ENCODE measurements at regions not wholly inside any gene's neighbourhood (a gene's known extent, or its start where the extent isn't known, plus 50 kb on each side); places are given as distances from the start of the nearest gene placed in this dataset.

DNA sequence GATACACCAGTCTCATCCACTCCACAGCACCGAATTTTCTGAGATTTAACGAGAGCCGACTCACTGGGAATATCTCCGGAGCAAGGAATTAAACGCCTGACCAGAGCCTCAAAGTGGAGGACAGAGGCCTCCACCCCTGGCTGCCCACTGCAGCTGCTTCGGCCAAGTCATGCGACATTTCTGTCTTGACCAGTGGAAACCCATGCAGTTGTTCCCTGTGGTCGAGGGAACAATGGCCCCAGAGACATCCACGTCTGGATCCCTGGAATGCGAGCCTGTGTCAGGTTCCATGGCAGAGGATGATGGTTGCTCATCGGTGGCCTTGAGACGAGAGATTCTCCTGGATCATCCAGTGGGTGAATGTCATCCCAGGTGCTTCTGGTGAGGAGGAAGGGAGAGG is 65.7 kb upstream of the INSIG1 start:
- no peaks in the 10 kb centered on the region for H3K36me3 ChIP-seq (ENCODE audit: control insufficient read depth in 4 of 4, insufficient read depth in 3 of 4, low read depth in 1 of 4, low read length in 3 of 4)
- WGBS, result 96% methylated on average over 12 of the region's 12 CpGs
- TF ChIP-seq JUND (IDR thresholded peaks at IDR 0.05), result no peak
- TF ChIP-seq RAD21 (IDR thresholded peaks at IDR 0.05), result no peak
- TF ChIP-seq, protein P1, sequence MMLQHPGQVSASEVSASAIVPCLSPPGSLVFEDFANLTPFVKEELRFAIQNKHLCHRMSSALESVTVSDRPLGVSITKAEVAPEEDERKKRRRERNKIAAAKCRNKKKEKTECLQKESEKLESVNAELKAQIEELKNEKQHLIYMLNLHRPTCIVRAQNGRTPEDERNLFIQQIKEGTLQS (IDR thresholded peaks at IDR 0.05), result no peak
- no peak for TF ChIP-seq TAF1 (conservative IDR thresholded peaks at IDR 0.05)
- TF ChIP-seq GABPA (IDR thresholded peaks at IDR 0.05 in 1 of 2, conservative IDR thresholded peaks at IDR 0.05 in 1 of 2), result no peak
- no peak for TF ChIP-seq HNF4G (IDR thresholded peaks at IDR 0.05)
- no peak for TF ChIP-seq HNF4A (conservative IDR thresholded peaks at IDR 0.05)
- TF ChIP-seq NR2F2 (IDR thresholded peaks at IDR 0.05), result no peak
- TF ChIP-seq, protein P2, sequence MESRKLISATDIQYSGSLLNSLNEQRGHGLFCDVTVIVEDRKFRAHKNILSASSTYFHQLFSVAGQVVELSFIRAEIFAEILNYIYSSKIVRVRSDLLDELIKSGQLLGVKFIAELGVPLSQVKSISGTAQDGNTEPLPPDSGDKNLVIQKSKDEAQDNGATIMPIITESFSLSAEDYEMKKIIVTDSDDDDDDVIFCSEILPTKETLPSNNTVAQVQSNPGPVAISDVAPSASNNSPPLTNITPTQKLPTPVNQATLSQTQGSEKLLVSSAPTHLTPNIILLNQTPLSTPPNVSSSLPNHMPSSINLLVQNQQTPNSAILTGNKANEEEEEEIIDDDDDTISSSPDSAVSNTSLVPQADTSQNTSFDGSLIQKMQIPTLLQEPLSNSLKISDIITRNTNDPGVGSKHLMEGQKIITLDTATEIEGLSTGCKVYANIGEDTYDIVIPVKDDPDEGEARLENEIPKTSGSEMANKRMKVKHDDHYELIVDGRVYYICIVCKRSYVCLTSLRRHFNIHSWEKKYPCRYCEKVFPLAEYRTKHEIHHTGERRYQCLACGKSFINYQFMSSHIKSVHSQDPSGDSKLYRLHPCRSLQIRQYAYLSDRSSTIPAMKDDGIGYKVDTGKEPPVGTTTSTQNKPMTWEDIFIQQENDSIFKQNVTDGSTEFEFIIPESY (IDR thresholded peaks at IDR 0.05), result no peak
- TF ChIP-seq FOXA2 (IDR thresholded peaks at IDR 0.05), result no peak
- TF ChIP-seq CTCF (IDR thresholded peaks at IDR 0.05; ENCODE audit: low read depth, low read length, missing input control), result no peak
- TF ChIP-seq, protein P3, sequence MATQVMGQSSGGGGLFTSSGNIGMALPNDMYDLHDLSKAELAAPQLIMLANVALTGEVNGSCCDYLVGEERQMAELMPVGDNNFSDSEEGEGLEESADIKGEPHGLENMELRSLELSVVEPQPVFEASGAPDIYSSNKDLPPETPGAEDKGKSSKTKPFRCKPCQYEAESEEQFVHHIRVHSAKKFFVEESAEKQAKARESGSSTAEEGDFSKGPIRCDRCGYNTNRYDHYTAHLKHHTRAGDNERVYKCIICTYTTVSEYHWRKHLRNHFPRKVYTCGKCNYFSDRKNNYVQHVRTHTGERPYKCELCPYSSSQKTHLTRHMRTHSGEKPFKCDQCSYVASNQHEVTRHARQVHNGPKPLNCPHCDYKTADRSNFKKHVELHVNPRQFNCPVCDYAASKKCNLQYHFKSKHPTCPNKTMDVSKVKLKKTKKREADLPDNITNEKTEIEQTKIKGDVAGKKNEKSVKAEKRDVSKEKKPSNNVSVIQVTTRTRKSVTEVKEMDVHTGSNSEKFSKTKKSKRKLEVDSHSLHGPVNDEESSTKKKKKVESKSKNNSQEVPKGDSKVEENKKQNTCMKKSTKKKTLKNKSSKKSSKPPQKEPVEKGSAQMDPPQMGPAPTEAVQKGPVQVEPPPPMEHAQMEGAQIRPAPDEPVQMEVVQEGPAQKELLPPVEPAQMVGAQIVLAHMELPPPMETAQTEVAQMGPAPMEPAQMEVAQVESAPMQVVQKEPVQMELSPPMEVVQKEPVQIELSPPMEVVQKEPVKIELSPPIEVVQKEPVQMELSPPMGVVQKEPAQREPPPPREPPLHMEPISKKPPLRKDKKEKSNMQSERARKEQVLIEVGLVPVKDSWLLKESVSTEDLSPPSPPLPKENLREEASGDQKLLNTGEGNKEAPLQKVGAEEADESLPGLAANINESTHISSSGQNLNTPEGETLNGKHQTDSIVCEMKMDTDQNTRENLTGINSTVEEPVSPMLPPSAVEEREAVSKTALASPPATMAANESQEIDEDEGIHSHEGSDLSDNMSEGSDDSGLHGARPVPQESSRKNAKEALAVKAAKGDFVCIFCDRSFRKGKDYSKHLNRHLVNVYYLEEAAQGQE (IDR thresholded peaks at IDR 0.05), result no peak
- no peak for TF ChIP-seq EGR1 (IDR thresholded peaks at IDR 0.05; ENCODE audit: low read depth in 2 of 2)
- TF ChIP-seq MAX (IDR thresholded peaks at IDR 0.05), result no peak
- TF ChIP-seq RXRA (IDR thresholded peaks at IDR 0.05), result no peak
- TF ChIP-seq FOXA1 (IDR thresholded peaks at IDR 0.05), result no peak
- no peak for TF ChIP-seq SP1 (IDR thresholded peaks at IDR 0.05)
- no peak for TF ChIP-seq YY1 (IDR thresholded peaks at IDR 0.05)

More for the DNA sequence above, 65.7 kb upstream of the INSIG1 start:
- Histone ChIP-seq H3K27me3 (ENCODE audit: control insufficient read depth in 4 of 4, insufficient read depth in 4 of 4, low read length in 3 of 4) (no peaks in the 10 kb centered on the region), H3K4me3 (ENCODE audit: low read depth in 1 of 3, low read length in 3 of 3) (no peak overlapping the region), H3K9me3 (ENCODE audit: control insufficient read depth in 4 of 4, low read length in 3 of 4) (no peaks in the 10 kb centered on the region), H3K9ac (ENCODE audit: low read depth in 1 of 2, low read length in 2 of 2) (no peak overlapping the region), H3K27ac (ENCODE audit: low read depth in 1 of 2, low read length in 2 of 2) (no peak overlapping the region), H3K4me1 (ENCODE audit: control insufficient read depth in 4 of 4, insufficient read depth in 4 of 4, low read length in 3 of 4) (peaks cover 5 to 41% (median 24%) of the 10 kb centered on the region in 4 donors)
- DNase-seq (ENCODE audit: low spot score), result no peak
